NCI-H2081 treated with DMSO at 0.1 percent for 48 hours (cell line): ENCODE measurements at regions not wholly inside any gene's neighbourhood (a gene's known extent, or its start where the extent isn't known, plus 50 kb on each side); places are given as distances from the start of the nearest gene placed in this dataset.

Experiments
- DNase-seq: peaks from one replicate; lab custom pipeline; 2025; lab: John Stamatoyannopoulos, UW

- DNase-seq = no peak
These were observed 112.9 kb downstream of the DLL1 start for GRCh38 chr6:170177772-170178560.

GRCh38 chr6:170176898-170177771 lies 113.7 kb downstream of the DLL1 start:
- no peak for DNase-seq

DNA sequence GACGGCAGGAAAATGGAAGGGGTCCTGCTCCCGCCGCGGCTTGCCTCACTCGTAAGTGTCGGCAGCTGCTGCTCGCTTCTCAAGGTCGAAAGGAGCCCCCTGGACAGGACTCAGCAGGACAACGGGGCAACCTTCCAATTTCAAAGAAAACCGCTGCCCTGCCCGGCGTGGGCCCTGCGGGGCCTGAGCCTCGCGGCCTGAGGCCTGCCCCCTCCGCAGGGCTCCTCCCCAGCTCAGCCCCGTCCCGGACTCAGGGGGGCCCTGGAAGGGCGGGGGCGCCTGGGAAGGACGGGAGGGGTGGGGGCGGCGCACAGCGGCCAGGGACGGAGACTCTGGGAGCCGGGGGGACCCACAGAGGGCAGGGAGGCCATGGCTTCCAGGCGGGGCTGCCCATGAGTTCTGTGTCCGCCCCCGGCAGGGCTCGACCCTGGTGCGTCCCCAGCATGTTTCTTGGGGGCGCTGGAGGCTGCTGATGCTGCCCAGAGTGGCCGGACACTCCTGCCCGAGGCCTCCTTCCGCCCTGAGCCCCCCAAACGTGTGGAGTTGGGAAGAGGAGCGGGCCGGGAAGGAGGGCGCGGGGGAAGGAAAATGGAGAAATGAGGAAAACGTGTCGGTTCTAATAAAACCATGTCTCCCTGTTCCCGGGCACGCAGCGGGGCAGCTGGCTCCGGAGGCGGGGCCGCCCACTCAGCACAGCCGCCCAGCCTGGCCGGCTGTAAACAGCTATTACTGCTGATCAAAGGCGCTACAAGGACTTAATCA lies 114.6 kb downstream of the DLL1 start:
- no peak for DNase-seq

- no peak for DNase-seq
These were observed 115.2 kb downstream of the DLL1 start for GRCh38 chr6:170175644-170176135.

DNA sequence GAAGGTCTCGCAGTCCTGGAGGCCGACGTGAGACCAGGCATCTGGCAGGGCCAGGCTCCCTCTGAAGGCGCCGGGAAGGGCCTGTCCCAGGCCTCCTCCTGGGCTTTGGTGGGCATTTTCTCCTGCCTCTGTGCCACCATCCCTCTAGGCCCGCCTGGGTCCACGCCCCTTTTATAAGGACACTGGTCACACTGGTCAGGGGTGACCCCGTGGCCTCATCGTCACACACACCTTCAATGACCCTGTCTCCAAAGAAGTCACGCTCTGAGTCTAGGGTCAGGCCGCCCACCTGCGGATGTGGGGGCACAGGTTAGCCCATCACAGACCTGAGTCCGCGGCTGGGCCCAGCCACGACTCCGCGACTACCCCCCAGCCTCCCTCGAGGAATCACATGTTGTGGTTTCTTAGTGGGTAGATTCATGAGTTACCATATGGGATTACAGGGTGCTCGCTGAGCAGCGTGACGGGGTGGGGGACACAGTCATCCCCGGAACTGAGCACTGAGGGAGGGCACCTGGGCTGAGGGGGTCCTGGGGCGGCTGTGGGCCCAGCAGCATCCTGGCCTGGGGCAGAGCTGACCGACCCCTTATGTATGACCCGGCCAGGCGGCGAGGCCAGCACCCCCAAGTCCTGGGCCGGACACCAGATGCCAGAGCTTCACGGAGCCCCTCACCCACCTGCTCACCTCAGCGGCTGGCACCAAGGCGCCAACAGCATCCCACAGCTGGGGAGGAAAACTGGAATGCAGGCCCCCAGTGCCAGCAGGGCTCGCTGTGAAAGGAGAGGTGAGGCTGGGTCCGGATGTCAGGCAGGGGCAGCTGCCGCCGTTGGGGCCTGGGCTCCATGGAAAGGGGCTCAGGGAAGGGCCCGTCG lies 115.9 kb downstream of the DLL1 start:
- DNase-seq = no peak

- no peak for DNase-seq
These were observed 116.6 kb downstream of the DLL1 start for GRCh38 chr6:170174124-170174770.

GRCh38 chr6:170173335-170173881 lies 117.5 kb downstream of the DLL1 start:
- DNase-seq = no peak

DNA sequence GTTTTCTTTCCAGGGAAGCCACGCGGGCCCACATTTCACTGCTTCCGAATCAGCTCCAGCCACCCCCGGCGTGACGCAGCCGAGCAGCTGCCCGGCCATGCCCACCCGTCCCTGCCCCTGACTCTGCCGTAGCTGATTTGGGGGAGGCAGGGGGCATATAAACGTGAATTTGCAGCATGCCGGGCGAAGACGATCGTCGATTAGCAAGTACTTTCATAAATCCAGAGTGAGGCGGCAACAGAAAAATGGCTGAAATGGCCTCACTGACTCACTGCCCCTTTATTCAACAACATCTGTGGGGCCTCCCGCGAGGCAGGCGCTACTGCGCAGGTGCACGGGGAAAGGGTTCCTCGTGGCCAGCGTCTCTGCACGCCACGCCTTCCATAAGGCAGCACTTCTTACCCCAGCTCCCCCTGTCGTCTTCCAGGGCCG lies 118.0 kb downstream of the DLL1 start:
- DNase-seq = no peak

DNA sequence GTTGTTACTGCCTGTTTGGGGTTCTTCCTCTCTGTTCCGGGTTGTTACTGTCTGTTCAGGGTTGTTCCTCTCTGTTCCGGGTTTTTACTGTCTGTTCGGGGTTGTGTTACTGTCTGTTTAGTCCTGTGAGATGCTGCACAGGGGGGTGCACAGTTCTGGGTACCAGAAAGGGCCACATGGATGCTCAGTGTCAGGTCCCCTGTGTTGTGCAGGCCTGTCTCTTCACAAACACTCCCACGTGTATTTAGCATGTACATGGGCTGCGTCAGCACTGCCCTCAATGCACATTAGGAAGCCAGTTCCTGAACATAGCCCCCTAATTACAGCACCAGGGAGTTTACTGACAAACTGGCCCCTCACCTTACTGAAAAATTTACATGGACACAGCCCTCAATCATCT lies 118.5 kb downstream of the DLL1 start:
- no peak for DNase-seq

DNA sequence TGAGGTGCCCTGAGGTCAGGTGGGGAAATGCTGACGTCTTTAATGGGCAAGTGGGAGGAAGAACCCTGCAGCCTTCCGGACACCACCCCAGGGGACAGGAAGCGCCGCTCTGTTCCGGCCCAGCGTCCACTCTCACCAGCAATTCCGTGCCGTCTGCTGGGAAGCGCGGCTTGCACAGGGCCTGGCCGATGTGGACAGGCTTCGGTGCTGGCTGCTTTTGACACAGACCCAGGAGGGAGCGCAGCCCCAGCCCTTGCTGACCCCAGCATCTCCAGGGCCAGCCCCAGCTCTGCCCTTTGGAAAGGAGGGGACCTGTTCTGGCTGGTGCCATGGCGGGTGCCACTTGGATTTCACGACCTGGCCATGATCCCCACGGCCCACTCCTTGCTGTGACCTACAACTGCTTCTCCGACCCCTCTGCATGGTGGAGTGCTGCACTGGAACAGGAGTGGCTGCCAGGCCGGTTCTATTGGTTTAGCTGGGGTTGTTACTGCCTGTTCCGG lies 123.2 kb downstream of the DLL1 start:
- no peak for DNase-seq

GRCh38 chr6:170166511-170167122 lies 124.3 kb downstream of the DLL1 start:
- DNase-seq = no peak

GRCh38 chr6:170165471-170166117 lies 125.3 kb downstream of the DLL1 start:
- no peak for DNase-seq

- DNase-seq = no peak
These were observed 125.8 kb downstream of the DLL1 start for GRCh38 chr6:170165085-170165470.

GRCh38 chr6:170164271-170164900 lies 126.5 kb downstream of the DLL1 start:
- DNase-seq = no peak

DNA sequence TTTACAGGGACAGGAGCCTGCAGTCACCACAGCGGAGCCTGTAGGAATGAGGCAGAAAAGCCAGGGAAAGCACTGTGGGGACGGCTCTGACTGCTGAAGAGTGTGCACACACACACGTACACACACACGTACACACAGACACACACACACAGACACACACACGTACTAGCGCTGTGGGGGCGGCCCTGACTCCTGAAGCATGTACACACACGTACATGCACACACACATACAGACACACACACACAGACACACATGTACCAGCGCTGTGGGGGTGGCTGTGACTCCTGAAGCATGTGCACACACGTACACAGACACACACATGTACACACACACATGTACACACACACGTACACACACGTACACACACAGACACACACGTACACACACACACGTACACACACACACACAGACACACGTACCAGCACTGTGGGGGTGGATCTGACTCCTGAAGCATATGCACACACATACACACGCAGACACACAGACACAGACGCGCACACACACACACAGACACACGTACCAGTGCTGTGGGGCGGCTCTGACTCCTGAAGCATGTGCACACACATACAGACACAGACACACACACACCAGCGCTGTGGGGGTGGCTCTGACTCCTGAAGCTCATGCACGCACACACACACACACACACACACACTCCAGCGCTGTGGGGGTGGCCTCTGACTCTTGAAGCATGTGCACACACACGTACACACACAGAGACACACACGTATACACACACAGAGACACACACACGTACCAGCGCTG lies 127.3 kb downstream of the DLL1 start:
- no peak for DNase-seq

- DNase-seq = no peak
These were observed 128.0 kb downstream of the DLL1 start for GRCh38 chr6:170162775-170163404.

- DNase-seq = no peak
These were observed 128.7 kb downstream of the DLL1 start for GRCh38 chr6:170162011-170162774.
